Renal cortical epithelial cell (primary cell): ENCODE measurements at regions not wholly inside any gene's neighbourhood (a gene's known extent, or its start where the extent isn't known, plus 50 kb on each side); places are given as distances from the start of the nearest gene placed in this dataset.

ENCODE experiments used
- DNase-seq: peaks from one replicate; pipeline ENCODE4 v3.0.0-alpha.2; 2011; ENCODE audit warnings: low read depth

DNA sequence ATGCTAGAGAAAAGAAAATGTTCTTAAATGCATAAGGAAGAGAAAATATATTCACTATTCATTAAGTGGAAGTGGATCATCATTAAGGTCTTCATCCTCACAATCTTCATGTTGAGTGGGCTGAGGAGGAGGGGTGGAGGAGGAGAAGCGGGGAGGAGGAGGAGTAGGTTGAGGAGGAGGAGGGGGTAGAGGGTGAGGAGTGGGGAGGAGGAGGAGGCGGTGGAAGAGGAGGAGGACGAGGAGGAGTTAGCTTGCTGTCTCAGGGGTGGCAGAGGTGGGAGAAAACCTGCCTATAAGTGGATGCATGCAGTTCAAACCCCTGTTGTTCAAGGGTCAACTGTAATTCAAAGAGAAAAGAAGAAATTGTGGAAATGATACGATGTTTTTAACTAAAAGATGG is 71.6 kb downstream of the MYEOV start:
- DNase-seq, result no peak

DNA sequence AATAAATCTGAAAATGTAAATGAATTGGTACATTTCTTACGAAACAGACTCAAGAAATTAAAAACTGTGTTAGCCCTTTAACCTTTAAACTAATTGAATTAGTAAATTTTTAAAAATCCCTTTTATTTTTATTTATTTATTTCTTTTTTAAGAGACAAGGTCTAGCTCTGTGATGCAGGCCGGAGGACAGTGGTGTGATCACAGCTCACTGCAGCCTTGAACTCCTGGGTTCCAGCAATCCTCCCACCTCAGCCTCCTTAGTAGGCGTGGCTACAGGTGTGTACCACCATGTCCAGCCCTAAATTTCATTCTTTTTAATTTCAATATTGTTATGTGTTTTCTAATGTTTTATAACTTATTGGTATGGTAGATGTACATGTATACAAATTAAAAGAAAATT is 72.6 kb downstream of the MYEOV start:
- DNase-seq, result no peak

DNA sequence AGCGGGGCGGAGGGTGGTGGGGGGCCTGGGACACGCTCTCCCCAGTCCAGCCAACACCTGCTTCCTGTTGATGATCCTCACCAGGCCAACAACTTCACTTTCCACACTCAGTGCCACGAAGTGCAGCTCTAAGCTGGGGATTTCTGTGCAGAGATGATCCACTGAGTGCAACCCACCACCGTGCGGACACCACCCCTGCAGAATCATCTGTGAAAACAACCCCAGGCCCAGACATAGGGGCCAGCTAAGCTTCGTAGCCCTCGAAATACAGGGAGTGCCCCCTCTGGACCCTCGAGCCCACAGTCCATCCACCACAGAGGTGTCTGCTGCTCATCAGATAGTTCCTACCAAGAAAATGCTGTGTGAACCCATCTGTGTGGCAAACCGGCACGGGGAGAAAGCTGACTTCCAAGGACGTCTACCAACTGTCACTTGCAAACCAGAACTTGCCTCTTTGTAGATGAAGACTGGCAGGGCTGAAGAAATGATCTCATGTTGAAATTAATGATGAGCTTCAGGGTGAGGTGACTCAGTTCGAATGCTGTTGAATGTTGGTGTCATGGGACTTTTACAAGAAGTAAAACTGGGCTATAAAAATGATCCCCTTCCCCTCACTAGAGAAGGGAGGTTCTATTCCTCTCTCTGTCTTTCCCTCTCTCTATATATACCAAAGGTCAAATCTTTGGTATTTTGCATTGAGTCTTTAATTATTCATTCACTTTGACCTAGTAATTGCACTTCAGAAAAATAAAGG is 73.4 kb downstream of the MYEOV start:
- no peak for DNase-seq

DNA sequence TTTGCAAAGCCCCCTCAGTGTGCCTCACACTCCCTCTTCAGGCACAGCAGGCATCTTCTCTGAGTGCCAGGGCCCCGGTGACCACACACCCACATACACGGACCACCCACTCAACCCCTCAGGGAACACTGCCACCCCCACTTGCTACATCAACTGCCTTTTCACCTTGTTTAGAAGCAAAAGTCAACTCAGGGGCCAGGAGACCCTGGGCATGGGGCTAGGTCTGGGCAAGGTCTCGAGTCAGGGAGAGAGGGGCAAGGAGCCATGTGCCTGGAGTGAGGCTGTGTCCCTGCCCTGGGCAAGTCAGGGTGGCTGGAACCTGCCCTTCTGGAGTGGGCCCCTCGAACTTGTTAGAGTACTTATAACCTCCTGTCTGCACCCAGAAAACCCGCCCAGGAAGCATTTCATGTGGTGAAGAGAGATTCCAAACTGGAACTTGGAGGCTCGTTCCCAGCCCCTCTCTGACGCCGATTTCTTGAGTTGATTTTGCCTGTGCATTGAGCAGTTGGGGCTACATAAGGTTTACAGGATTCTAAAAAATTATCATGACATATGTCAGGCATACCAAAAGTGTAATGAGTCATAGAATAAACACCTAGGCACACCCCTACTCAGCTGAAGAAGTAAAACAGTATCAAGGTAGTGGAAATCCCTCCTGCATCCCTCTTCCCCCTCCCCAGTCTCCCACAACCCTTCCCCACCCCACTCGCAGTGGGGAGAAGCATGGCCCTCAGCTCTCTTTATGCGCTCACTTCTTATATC is 74.3 kb downstream of the MYEOV start:
- no peak for DNase-seq

DNA sequence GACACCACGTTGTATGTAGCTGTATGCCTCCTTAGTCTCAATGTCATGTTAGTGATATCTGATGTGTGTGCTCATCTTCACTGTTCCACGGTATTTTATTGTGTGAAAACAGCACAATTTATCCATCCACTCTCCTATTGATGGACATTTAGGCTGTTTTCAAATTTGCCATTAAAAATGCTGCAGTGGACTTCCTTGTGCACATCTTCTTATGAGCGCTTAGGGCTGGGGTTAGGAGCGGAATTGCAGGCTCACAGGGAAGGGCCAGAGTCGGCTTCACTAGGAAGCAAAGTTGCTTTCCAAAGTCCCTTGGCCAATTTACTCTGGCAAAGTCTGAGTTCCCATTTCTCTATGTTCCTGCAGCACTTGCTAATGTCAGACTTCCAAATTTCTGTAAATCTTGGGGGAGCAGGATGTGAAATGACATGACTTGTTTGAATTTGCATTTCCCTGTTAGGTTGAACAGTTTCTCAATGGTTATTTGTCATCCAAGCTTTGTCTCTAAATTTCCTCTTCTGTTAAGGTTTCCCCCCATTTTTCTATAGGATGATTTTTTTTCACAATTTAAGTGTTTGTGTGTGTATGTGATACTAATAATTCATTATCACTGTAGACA is 75.4 kb downstream of the MYEOV start:
- no peak for DNase-seq

DNA sequence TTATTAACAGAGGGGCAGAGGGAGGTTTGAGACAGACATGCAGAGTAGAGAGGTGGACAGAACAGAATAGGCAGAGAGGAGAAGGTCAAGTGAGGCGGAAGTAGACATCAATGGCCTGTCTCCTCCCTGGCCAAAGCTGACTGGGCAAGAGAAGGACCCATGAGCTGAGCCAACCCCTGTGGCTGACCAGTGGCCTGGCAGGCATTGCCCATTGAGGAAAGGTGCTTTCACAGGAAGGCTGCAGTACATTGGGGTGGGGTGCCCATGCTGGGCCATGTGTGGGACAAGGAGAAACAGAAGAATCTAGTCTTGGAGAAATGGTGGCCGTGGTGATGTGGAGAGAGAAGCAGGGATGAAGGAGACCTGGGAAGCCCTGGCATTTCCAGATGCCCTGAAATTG is 76.0 kb downstream of the MYEOV start:
- DNase-seq, result no peak

DNA sequence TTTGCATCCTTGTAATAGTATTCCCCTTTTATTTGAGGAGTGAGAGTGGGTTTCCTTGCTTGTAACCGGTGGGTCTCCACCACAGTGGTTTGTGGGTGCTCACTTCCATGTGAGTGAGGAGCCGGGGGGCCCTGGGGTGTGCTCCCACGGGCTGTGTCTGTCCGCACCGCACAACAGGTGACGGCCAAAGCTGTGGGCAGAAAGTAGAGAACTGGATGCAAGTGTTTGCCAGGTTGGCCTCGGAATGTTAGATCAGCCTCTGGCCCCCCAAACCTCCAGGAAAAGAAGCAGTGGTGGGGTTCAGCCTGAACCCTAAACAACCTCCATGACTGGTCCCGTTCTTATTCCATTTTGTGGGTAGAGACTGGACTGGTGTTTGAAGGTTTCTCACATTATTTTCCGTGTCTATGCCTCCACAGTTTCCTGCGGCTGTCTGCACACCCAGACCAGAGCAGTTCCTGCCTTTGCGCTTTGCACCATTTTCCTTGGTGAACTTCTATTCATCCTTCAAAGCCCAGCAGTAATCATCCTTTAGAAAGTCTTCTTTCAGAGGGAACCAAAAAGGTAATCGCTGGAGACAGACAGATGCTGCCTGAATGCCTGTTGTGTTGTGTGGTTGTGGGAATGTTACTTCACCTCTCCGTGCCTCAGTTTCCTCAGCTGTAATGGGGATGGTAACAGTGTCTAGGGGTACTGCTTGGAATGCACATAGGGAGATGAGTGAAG is 77.2 kb downstream of the MYEOV start:
- DNase-seq, result no peak

DNA sequence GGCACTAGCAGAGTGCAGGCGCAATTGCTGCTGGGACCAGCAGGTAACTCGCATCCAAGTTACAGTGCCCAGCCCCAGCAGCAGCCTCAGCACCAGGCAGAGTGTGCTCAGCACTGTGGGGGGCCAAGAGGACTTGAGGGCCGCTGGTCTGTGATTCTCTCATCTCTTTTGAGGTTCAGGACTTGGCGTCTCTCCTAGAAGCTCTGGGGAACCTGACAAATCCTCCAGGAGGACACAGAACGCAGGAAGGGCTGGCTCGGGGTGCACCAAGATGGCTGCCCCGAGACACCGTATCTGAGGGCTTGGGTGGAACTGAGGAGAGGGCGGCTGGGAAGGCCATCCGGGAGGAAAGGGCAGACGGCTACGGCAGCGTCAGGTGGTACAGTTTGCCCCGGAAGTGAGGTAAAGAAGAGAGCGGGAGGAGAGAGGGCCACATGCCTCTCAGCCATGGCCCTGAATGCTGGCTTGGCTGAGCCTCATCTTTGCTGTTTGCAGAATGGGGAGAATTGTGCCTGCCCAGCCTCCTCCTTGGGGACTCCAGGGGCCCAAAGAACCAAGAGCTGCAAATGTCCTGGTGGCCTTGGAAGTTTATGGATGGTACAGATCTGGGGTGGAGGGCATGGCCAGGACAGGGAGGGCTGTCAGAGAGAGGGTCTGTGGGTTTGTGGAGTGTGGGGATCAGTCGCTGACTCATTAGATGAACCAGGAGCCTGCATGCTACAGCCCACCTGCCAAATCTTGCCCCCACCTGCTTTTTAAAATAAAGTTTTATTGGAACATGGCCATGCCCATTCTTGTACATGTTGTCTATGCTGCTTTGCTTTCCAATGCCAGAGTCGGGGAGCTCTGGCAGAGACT is 78.0 kb downstream of the MYEOV start:
- DNase-seq, result no peak

DNA sequence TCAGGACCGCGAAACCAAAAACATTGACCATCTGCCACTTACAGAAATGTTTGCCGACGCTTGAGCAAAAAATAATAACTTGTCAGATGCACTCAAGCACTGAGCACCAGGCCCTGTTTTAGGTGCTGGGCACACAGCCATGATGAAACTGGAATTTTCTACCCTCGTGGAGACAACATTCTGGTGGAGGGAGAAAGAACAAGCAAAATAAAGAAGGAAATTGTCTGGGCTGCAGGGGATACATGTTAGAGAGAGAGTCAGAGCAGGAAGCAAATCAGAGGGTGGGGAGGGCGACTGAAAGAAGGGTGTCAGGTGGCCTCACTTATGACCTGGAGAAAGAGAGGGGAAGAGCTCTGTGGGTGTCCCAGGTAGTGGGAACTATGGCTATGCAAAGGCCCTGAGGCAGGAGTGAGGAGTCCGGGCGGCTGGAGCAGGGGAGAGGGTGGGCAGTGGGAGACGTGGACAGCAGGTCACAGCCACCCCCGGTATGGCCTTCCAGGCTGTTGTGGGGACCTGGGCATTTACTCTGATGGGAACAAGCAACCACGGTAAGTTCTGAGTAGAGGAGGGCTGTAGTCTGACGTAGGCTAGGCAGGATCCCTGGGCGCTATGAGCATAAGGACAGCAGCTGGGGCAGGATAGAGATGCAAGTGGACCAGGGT is 78.8 kb downstream of the MYEOV start:
- DNase-seq, result no peak

DNA sequence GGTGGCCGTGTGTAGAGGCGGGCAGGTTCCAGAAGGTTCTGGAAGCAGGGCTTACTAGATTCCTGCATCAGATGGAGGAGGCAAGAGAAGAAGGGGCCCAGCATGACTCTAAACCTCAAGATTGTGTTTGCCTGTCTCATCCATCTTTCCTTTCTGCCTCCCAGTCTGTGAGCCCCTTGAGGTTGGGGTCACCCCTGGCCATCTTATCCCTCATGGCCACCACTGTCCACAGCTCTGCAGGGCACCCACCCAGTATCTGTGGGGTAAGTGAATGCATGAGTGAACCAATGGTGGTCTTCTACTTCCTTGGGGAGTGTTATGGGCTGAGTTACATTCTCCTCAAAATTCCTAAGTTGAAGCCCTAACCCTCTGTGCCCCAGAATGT is 79.3 kb downstream of the MYEOV start:
- no peak for DNase-seq

DNA sequence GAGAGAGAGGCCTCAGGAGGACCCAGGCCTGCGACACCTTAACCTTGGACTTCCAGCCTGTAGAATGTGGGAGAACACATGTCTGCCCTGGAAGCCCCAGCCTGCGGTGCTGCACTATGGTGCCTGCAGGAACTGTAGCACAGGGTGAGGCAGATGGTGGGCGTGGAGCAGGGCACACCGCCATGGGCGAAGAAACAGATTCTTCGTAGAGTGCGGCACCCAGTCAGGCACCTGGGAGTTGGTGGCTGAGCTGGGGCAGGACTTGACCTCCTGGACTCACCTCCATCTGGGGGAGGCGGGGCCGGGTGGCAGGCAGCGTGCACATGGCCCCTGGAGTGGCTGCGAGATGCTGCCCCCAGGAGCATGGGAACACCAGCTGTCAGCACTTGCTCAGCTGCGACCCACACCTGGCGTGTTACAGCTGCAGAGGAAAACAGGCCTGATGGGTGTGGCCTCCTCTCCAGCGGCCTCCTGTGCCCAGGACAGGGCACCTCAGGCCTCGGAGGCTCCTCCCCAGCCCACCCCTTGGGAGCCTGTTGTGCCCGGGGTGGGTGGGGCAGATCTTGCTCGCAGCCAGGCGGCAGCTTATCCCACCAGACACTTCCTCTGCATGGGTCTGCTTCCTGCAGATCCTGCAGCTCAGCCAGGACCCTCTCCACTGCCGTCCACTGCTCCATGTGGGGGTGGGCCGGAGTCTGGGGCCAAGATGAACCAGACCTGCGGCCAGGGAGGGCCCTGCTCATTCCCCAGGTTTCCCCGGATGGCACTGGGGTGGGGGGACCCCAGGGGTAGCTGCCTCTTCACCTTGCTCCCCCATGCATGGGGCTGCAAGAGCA is 80.4 kb downstream of the MYEOV start:
- DNase-seq, result no peak

DNA sequence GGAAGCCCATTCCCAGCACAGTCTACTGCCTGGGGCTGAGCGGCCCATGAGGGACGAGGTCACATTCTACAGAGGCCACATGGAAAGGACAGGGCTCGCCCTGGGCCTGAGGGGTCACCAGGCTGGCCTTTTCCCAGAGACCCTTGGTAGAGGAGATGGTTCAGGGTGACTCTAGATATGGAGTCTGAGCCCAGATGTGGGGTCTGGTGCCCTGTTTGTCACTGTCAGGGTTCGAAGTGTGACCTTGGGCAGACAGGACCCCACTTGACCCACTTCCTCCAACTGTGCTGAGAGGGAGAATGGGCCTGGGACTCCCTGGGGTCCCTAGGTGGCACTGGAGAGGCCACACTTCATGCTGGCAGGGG is 81.0 kb downstream of the MYEOV start:
- DNase-seq, result no peak

DNA sequence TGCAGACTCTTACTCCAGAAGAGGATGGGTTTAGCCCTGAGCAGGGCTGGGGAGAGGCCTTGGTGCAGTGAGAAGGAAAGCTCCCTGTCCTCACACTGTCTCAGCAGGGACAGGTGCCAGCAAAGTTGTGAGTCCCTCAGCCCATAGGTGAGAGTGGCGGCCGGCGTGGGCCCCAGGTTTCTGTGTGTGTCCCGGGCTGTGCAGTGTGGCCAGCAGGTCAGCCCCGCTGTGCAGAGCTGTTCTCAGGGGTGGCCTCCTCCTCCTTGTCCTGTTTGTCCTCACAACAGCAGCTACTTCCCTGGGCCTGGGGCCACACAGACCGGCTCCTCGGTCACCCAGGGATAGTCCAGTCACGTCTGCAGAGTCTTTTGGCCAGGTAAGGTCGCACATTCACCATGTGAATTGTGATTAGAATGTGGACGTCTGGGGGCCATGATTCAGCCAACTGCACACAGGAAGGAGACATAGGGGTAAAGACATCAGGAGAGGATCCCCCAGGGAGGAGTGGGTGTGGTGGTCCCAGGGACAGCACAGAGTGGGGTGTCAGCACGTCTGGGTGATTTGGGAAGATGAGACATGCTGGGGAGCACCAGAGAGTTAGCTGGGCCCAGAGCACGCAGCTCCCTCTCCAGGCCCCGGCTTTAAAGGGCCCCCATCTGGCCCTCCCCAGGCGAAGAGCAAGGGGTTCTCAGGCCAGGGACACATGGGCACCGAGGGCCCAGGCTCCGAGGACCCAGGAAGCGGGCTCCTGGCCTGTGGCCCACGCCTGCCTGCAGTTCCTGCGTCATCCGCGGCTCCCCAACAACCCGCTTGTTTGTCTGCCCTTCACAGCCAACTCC is 81.6 kb downstream of the MYEOV start:
- DNase-seq, result no peak

DNA sequence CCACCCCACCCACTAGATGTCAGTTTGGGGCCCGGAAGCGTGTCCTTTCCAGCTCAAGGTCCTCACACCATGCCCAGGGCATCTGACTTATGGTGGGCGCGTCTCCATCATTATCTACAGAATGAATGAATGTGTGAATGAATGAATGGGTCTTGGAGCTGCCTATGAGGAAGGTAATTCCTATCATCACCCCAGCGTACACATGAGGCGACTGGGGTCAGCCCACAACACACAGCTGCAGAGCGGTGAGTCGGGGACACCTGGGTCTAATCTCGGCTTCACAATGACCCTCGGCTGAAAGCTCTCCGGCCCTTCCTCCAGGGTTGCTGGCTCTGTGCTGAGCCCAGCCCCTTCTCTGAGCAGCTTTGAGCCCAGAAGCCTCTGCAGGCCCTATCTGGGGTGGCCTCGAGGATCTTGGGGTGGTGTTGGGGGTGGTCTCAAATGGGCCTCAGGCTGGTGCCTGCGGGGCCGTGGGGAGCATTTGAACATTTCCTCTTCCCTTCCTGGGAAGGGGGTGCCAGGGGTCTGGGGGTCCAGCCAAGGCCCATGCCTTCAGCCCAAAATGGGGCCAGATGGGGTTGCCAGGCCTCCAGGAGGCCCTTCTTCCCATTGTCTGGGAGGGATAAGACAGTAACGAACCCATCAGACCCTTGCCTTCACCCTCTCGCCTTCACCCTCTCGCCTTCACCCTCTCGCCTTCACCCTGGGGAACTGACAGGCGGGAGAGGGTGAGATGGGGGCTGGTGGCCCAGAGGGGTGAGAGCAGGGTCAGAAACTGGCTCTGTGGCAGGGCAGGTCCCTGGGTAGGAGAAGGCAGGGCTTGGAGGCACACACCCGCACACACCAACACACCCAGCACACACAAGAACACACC is 82.4 kb downstream of the MYEOV start:
- DNase-seq, result no peak

DNA sequence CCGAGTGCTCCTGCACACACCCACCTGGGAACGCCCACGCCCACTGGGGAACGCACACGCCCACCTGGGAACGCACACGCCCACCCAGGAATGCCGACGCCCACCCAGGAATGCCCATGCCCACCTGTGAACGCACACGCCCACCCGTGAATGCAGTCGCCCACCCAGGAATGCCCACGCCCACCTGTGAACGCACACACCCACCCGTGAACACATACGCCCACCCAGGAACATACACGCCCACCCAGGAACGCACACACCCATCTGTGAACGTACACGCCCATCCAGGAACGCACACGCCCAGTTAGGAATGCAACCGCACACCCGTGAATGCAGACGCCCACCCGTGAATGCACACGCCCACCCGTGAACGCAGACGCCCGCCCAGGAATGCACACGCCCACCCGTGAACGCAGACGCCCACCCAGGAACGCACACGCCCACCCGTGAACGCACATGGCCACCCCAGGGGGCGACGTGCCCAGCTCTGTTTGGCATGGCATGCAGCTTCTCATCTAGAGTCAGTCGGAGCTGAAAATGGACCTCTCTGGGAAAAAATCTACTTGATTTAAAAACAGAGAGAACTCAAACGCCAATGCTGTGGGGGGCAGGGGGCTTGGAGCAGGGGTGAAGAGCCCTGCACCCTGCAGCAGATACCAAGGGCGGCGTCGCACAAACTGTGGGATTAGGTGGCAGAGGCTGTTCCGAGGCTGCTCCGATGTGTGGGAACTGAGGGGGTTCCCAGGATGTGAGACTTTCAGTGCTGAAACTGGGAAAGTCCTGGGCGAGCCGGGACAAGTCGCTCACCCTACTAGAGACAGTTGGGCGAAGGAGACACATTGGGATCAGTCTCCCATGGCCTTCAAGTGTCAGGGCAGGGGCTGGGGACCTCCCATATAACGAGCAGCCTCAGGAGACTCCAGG is 83.3 kb downstream of the MYEOV start:
- no peak for DNase-seq

DNA sequence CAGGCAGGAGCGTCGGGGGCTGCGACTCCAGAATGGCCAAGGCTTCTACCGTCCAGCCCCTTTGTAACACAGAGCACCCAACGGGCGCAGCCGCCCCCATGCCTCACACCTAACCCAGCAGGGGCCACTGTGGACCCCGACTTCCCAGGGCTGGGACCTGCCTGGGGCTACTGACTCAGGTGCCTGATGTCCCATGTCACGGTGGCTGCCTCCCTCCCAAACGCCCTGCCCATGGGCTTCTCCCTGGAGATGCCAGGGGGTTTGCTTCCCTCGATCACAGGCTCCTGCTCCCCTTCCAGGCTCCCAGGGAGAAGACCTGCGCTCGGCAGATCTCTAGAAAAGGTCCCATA is 84.0 kb downstream of the MYEOV start:
- no peak for DNase-seq
